ENCODE measurements at regions not wholly inside any gene's neighbourhood (a gene's known extent, or its start where the extent isn't known, plus 50 kb on each side); places are given as distances from the start of the nearest gene placed in this dataset.

DNA sequence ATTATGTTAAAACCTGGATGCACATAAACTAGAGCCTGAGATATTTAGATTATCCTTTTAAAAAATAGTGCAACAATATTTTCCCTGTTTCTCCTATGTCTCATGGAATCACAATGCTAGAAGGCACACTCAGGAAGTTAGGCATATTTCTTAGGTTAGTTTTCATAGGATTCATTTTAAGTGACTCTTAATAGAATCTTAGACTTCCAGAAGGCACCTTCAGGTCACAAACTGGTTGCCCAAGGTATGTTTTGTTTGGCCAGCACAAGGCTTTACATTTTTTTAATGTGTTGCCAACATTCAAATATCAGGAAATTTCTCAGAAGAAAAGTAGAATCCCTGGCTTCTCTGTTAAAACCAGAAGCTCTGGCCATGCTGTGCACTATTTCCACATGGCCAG, 129.3 kb downstream of the LNPK start:
- Mint-ChIP-seq H3K4me3 (ENCODE audit: low read depth, unreplicated experiment) (no peak overlapping the region), H3K27me3 (ENCODE audit: unreplicated experiment) (no peaks in the 10 kb centered on the region), H3K27ac (ENCODE audit: unreplicated experiment) (no peak overlapping the region), H3K36me3 (ENCODE audit: insufficient read depth, unreplicated experiment) (no peaks in the 10 kb centered on the region), H3K4me1 (ENCODE audit: low read depth, unreplicated experiment) (no peaks in the 10 kb centered on the region), H3K9me3 (ENCODE audit: low read depth, unreplicated experiment) (no peaks in the 10 kb centered on the region)
- CTCF ChIA-PET, result no interaction called here
- intact Hi-C loops (cut with micrococcal nuclease; ENCODE audit: unreplicated experiment), result no loop called here
- no peak for TF ChIP-seq CTCF (IDR thresholded peaks at IDR 0.05; ENCODE audit: unreplicated experiment)
- no TSS peak for BruUV-seq (replicated peaks)
- no peak for DNase-seq

GRCh38 chr2:175872005-175872348, 130.1 kb downstream of the LNPK start:
- Mint-ChIP-seq H3K27me3 (ENCODE audit: unreplicated experiment) (no peaks in the 10 kb centered on the region), H3K4me3 (ENCODE audit: low read depth, unreplicated experiment) (no peak overlapping the region), H3K36me3 (ENCODE audit: insufficient read depth, unreplicated experiment) (no peaks in the 10 kb centered on the region), H3K9me3 (ENCODE audit: low read depth, unreplicated experiment) (no peaks in the 10 kb centered on the region), H3K4me1 (ENCODE audit: low read depth, unreplicated experiment) (no peaks in the 10 kb centered on the region), H3K27ac (ENCODE audit: unreplicated experiment) (no peak overlapping the region)
- BruUV-seq (replicated peaks), result no TSS peak
- intact Hi-C loops (cut with micrococcal nuclease; ENCODE audit: unreplicated experiment), result no loop called here
- CTCF ChIA-PET, result no interaction called here
- DNase-seq, result no peak
- no peak for TF ChIP-seq CTCF (IDR thresholded peaks at IDR 0.05; ENCODE audit: unreplicated experiment)

DNA sequence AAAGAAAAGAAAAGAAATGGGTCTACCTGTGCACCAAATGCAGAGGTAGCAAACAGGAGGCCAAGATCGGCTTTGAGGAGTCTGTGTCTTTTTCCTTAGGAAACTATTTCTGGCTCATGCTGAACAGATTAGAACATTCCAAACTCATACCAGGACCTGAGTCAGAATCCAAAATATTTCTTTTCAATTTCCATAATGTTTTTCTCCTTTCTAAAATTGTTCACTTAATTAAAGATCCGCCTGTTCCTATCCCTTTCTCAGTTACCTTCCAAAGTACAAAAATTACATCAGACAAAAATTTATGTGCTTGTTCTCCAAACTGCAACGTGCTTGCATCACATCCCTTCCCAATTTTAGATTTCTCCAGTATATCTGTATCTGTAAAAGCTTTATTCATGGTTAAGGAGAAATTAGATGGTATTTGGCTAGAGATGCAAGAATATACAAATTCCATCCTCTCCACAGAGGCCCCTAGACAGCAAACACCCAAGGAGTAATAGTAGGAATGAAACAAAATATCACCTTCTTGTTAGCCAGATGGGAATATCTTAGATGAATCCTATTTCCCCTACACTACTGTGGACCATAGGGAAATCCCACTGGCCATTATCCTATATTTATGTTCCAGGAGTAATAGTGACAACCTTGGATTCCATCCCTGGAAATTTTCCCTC, 130.6 kb downstream of the LNPK start:
- no peak for DNase-seq
- Mint-ChIP-seq H3K27ac (ENCODE audit: unreplicated experiment) (no peak overlapping the region), H3K4me3 (ENCODE audit: low read depth, unreplicated experiment) (no peak overlapping the region), H3K36me3 (ENCODE audit: insufficient read depth, unreplicated experiment) (no peaks in the 10 kb centered on the region), H3K27me3 (ENCODE audit: unreplicated experiment) (no peaks in the 10 kb centered on the region), H3K9me3 (ENCODE audit: low read depth, unreplicated experiment) (no peaks in the 10 kb centered on the region), H3K4me1 (ENCODE audit: low read depth, unreplicated experiment) (no peaks in the 10 kb centered on the region)
- CTCF ChIA-PET, result interaction anchor here (0.6 kb wide), 1 partner anchor 756 kb away, joined by 5 read pairs; no protein-coding TSS in a partner anchor
- intact Hi-C loops (cut with micrococcal nuclease; ENCODE audit: unreplicated experiment), result no loop called here
- TF ChIP-seq CTCF (IDR thresholded peaks at IDR 0.05; ENCODE audit: unreplicated experiment), result no peak
- no TSS peak for BruUV-seq (replicated peaks)

- Mint-ChIP-seq H3K4me3 (ENCODE audit: low read depth, unreplicated experiment) (no peak overlapping the region), H3K4me1 (ENCODE audit: low read depth, unreplicated experiment) (no peaks in the 10 kb centered on the region), H3K9me3 (ENCODE audit: low read depth, unreplicated experiment) (no peaks in the 10 kb centered on the region), H3K27ac (ENCODE audit: unreplicated experiment) (no peak overlapping the region), H3K36me3 (ENCODE audit: insufficient read depth, unreplicated experiment) (no peaks in the 10 kb centered on the region), H3K27me3 (ENCODE audit: unreplicated experiment) (peaks cover 16% of the 10 kb centered on the region)
- CTCF ChIA-PET, result no interaction called here
- BruUV-seq (replicated peaks), result no TSS peak
- TF ChIP-seq CTCF (IDR thresholded peaks at IDR 0.05; ENCODE audit: unreplicated experiment), result no peak
- DNase-seq, result no peak
- intact Hi-C loops (cut with micrococcal nuclease; ENCODE audit: unreplicated experiment), result no loop called here
These were observed 136.4 kb downstream of the LNPK start for GRCh38 chr2:175865716-175866115.
